MCF 10A (cell line): ENCODE measurements at regions not wholly inside any gene's neighbourhood (a gene's known extent, or its start where the extent isn't known, plus 50 kb on each side); places are given as distances from the start of the nearest gene placed in this dataset.

Experiments
- BruUV-seq: library from RNA; stranded (reverse); fragments of 400-500 nt; replicated peaks from 2 replicates; lab custom pipeline; 2021; lab: Mats Ljungman, UMichigan
- CTCF ChIA-PET: fragments of 300-600 bp; sonication (Branson Sonifier 250); formaldehyde crosslinking; extraction: SDS; loops from one replicate; lab custom pipeline; 2021; ENCODE audit warnings: antibody characterized with exemption, inconsistent platforms; lab: Yijun Ruan, JAX
- POLR2A ChIA-PET: fragments of 300-600, 350-650 bp; sonication (Branson Sonifier 250); formaldehyde crosslinking; extraction: SDS; loops from one replicate; lab custom pipeline; 2020; ENCODE audit warnings: antibody characterized with exemption, inconsistent platforms; lab: Yijun Ruan, JAX
- DNase-seq: peaks from one replicate; pipeline ENCODE4 v3.0.0-alpha.2; 2018; ENCODE audit not compliant: unreplicated experiment
- H3K27ac Mint-ChIP-seq: one replicate; pipeline ENCODE4 v1.8.0; 2022; ENCODE audit warnings: mild to moderate bottlenecking, low read depth, mixed read lengths; ENCODE audit not compliant: unreplicated experiment
- H3K27me3 Mint-ChIP-seq: one replicate; pipeline ENCODE4 v1.8.0; 2022; ENCODE audit warnings: mixed read lengths; ENCODE audit not compliant: insufficient read depth, unreplicated experiment
- H3K36me3 Mint-ChIP-seq: one replicate; pipeline ENCODE4 v1.8.0; 2022; ENCODE audit warnings: mild to moderate bottlenecking, moderate library complexity, mixed read lengths; ENCODE audit not compliant: insufficient read depth, unreplicated experiment
- H3K4me1 Mint-ChIP-seq: one replicate; pipeline ENCODE4 v1.8.0; 2022; ENCODE audit warnings: mixed read lengths; ENCODE audit not compliant: insufficient read depth, unreplicated experiment
- H3K4me3 Mint-ChIP-seq: one replicate; pipeline ENCODE4 v1.8.0; 2022; ENCODE audit warnings: mild to moderate bottlenecking, moderate library complexity, mixed read lengths; ENCODE audit not compliant: unreplicated experiment
- H3K9me3 Mint-ChIP-seq: one replicate; pipeline ENCODE4 v1.8.0; 2022; ENCODE audit warnings: mixed read lengths; ENCODE audit not compliant: unreplicated experiment
- CTCF ChIP-seq: fragments of 200-600 bp; IDR thresholded peaks from one replicate; pipeline ENCODE4 v1.8.0; 2022; ENCODE audit warnings: antibody characterized with exemption, mild to moderate bottlenecking; ENCODE audit not compliant: unreplicated experiment
- intact Hi-C: fragments of 100-400 bp; cut with micrococcal nuclease; formaldehyde crosslinking; loops from 2 replicates; pipeline ENCODE4 v1.14.1; 2022

GRCh38 chr5:67361932-67362729, 165.5 kb upstream of the CD180 start:
- BruUV-seq = no TSS peak
- Mint-ChIP-seq H3K27ac (peak overlapping the region; percentile 72), H3K9me3 (peaks cover 15% of the 10 kb centered on the region), H3K4me3 (no peak overlapping the region), H3K36me3 (no peaks in the 10 kb centered on the region), H3K27me3 (no peaks in the 10 kb centered on the region), H3K4me1 (peaks cover 29% of the 10 kb centered on the region)
- peak; percentile 69 for DNase-seq
- CTCF ChIA-PET = interaction anchor here (0.8 kb wide), 1 partner anchor 56 kb away, joined by 4 read pairs; no protein-coding TSS in a partner anchor
- POLR2A ChIA-PET = no interaction called here
- intact Hi-C loops = no loop called here
- TF ChIP-seq CTCF = no peak

GRCh38 chr5:67360047-67360446, 163.4 kb upstream of the CD180 start:
- POLR2A ChIA-PET = interaction anchor here (1.0 kb wide), 1 partner anchor 9 kb away, joined by 6 read pairs; no protein-coding TSS in a partner anchor
- intact Hi-C loops = no loop called here
- Mint-ChIP-seq H3K27me3 (no peaks in the 10 kb centered on the region), H3K27ac (no peak overlapping the region), H3K36me3 (no peaks in the 10 kb centered on the region), H3K4me1 (peaks cover 29% of the 10 kb centered on the region), H3K9me3 (peaks cover 15% of the 10 kb centered on the region), H3K4me3 (no peak overlapping the region)
- TF ChIP-seq CTCF = no peak
- CTCF ChIA-PET = no interaction called here
- DNase-seq = no peak
- no TSS peak for BruUV-seq

- Mint-ChIP-seq H3K27ac (no peak overlapping the region), H3K4me1 (peaks cover 31% of the 10 kb centered on the region), H3K27me3 (no peaks in the 10 kb centered on the region), H3K9me3 (peaks cover 11% of the 10 kb centered on the region), H3K4me3 (no peak overlapping the region), H3K36me3 (no peaks in the 10 kb centered on the region)
- ChIA-PET CTCF (no interaction called here), POLR2A (no interaction called here)
- no TSS peak for BruUV-seq
- no peak for TF ChIP-seq CTCF
- DNase-seq = no peak
- intact Hi-C loops = no loop called here
Observed at GRCh38 chr5:67358186-67358585, 161.6 kb upstream of the CD180 start.

- TF ChIP-seq CTCF = no peak
- Mint-ChIP-seq H3K27ac (no peak overlapping the region), H3K27me3 (no peaks in the 10 kb centered on the region), H3K4me1 (peaks cover 10% of the 10 kb centered on the region), H3K4me3 (no peak overlapping the region), H3K9me3 (peaks cover 8% of the 10 kb centered on the region), H3K36me3 (no peaks in the 10 kb centered on the region)
- BruUV-seq = no TSS peak
- POLR2A ChIA-PET = interaction anchor here (1.2 kb wide), 1 partner anchor 13 kb away, joined by 4 read pairs; no protein-coding TSS in a partner anchor
- CTCF ChIA-PET = interaction anchor here (0.5 to 1.2 kb wide), 2 partner anchors 8 to 65 kb away, joined by 3 to 4 read pairs; no protein-coding TSS in a partner anchor
- DNase-seq = no peak
- intact Hi-C loops = no loop called here
Observed at GRCh38 chr5:67355120-67355713, 158.6 kb upstream of the CD180 start.
